ENCODE measurements at regions not wholly inside any gene's neighbourhood (a gene's known extent, or its start where the extent isn't known, plus 50 kb on each side); places are given as distances from the start of the nearest gene placed in this dataset.

DNA sequence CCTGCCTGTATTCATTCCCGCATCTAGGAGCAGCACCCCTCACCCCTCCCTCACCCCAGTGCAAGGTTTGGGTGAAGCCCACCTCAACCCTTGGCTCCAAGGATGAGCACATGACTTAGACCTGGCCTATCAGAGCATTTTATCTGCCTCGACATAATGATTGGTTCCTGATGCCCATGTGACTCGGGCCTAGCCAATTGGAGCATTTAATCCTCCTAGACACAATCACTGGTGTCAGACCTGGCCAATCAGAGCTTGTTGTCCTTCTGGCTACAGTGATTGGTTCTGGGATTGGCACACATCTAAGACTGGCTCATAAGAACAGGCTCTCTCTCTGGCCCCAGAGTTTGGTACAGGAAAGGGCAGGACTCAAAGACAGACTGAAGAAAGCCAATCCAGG is 73.1 kb upstream of the MYL2 start:
- DNase-seq = no peak

GRCh38 chr12:110992909-110993308 is 72.5 kb upstream of the MYL2 start:
- DNase-seq = no peak

GRCh38 chr12:110983811-110984210 is 63.4 kb upstream of the MYL2 start:
- no peak for DNase-seq

- no peak for DNase-seq
These were observed 52.5 kb upstream of the MYL2 start for GRCh38 chr12:110972866-110973265.

GRCh38 chr12:110971936-110972335 is 51.6 kb upstream of the MYL2 start:
- DNase-seq = no peak

DNA sequence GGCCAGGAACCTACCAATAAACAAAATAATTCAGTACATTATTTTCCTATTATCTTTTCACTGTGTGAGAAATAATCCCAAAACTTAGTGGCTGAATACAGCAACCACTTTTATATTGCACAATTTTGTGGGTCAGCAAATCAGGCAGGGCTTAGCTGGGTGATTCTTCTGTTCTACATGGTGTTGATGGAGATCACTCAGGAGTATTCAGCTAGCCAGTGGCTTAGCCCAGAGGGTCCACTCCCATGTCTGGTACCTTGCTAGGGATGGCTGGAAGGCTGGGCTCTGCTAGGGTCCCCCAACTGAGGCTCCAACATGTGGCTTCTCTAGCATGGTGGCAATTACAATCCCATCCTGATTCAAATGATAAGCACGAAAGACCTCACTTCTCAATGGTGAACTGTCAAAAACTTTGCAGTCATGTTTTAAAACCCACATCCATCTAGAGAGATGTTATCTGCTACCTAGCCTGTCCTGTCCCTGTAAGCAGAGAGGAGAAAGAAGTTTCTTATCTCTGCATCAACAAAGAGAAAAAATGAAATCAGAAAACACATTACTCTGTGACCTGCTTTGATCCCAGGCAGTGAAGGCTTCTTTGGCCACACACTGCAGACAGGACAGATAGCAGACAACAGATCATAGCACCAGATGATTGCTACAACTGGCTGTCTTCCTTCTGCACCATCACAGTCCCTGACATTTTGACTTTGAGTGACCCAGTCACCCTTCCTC is 51.0 kb upstream of the MYL2 start:
- DNase-seq = no peak

All from fibroblast of skin of right quadriceps (primary cell).